Islet of Langerhans (tissue), 1 donor: ENCODE measurements at regions not wholly inside any gene's neighbourhood (a gene's known extent, or its start where the extent isn't known, plus 50 kb on each side); places are given as distances from the start of the nearest gene placed in this dataset.
"Not testable (repeated sequence)": the region's sequence is repeated elsewhere in the genome, so short reads cannot be mapped to it uniquely, and the experiment has no call there.

Experiments
- FAIRE-seq: peaks from one replicate; lab custom pipeline; 2011; peaks lifted over from hg19 to GRCh38; lab: Jason Lieb, UNC

GRCh38 chr2:76697439-76697838, 824.7 kb downstream of the LRRTM4 start:
- FAIRE-seq, result not testable (repeated sequence)

- FAIRE-seq, result peak; percentile 91
Measured at GRCh38 chr2:76692908-76693307, 829.3 kb downstream of the LRRTM4 start.

GRCh38 chr2:76688732-76689131, 833.4 kb downstream of the LRRTM4 start:
- no peak for FAIRE-seq

GRCh38 chr2:76687923-76688322, 834.3 kb downstream of the LRRTM4 start:
- no peak for FAIRE-seq

GRCh38 chr2:76684756-76685155, 837.4 kb downstream of the LRRTM4 start:
- no peak for FAIRE-seq

- FAIRE-seq, result no peak
Measured at GRCh38 chr2:76679025-76679396, 843.2 kb downstream of the LRRTM4 start.

GRCh38 chr2:76678383-76679024, 843.7 kb downstream of the LRRTM4 start:
- FAIRE-seq, result no peak

- FAIRE-seq, result no peak
Measured at GRCh38 chr2:76675212-76675611, 847.0 kb downstream of the LRRTM4 start.

GRCh38 chr2:76672798-76673197, 849.4 kb downstream of the LRRTM4 start:
- FAIRE-seq, result no peak

GRCh38 chr2:76669966-76670465, 852.2 kb downstream of the LRRTM4 start:
- FAIRE-seq, result no peak

GRCh38 chr2:76668279-76668678, 853.9 kb downstream of the LRRTM4 start:
- no peak for FAIRE-seq

GRCh38 chr2:76667821-76668271, 854.3 kb downstream of the LRRTM4 start:
- FAIRE-seq, result no peak

GRCh38 chr2:76642129-76642528, 880.0 kb downstream of the LRRTM4 start:
- FAIRE-seq, result no peak

GRCh38 chr2:76641506-76641905, 880.7 kb downstream of the LRRTM4 start:
- FAIRE-seq, result no peak

GRCh38 chr2:76640905-76641304, 881.3 kb downstream of the LRRTM4 start:
- no peak for FAIRE-seq

GRCh38 chr2:76639171-76639680, 883.0 kb downstream of the LRRTM4 start:
- FAIRE-seq, result no peak

GRCh38 chr2:76633276-76633921, 888.8 kb downstream of the LRRTM4 start:
- FAIRE-seq, result no peak

- no peak for FAIRE-seq
Measured at GRCh38 chr2:76625101-76625500, 897.1 kb downstream of the LRRTM4 start.

GRCh38 chr2:76613330-76613729, 902.6 kb upstream of the GCFC2 start:
- no peak for FAIRE-seq

GRCh38 chr2:76612764-76613163, 902.0 kb upstream of the GCFC2 start:
- no peak for FAIRE-seq

GRCh38 chr2:76610451-76610850, 899.7 kb upstream of the GCFC2 start:
- FAIRE-seq, result no peak

GRCh38 chr2:76599732-76600368, 889.1 kb upstream of the GCFC2 start:
- peak; percentile 92 for FAIRE-seq

- no peak for FAIRE-seq
Measured at GRCh38 chr2:76584474-76584873, 873.8 kb upstream of the GCFC2 start.
